Left ventricle myocardium inferior (tissue), 1 donor: ENCODE measurements at regions not wholly inside any gene's neighbourhood (a gene's known extent, or its start where the extent isn't known, plus 50 kb on each side); places are given as distances from the start of the nearest gene placed in this dataset.
"Not testable (repeated sequence)": the region's sequence is repeated elsewhere in the genome, so short reads cannot be mapped to it uniquely, and the experiment has no call there.

Experiments used
- DNase-seq: peaks from one replicate; pipeline ENCODE4 v3.0.0-alpha.2; 2020
- H3K27ac ChIP-seq: fragments of 200-600 bp; replicated peaks from 2 replicates; pipeline ENCODE4 v1.8.0; 2021
- H3K27me3 ChIP-seq: fragments of 200-600 bp; 2 replicates; pipeline ENCODE4 v1.8.0; 2021; ENCODE audit warnings: low read depth
- H3K36me3 ChIP-seq: fragments of 200-600 bp; 2 replicates; pipeline ENCODE4 v1.8.0; 2021
- H3K4me1 ChIP-seq: fragments of 200-600 bp; 2 replicates; pipeline ENCODE4 v1.8.0; 2021
- H3K4me3 ChIP-seq: fragments of 200-600 bp; 2 replicates; pipeline ENCODE4 v1.8.0; 2021; ENCODE audit warnings: mild to moderate bottlenecking, moderate library complexity
- H3K9me3 ChIP-seq: fragments of 200-600 bp; replicated peaks from 2 replicates; pipeline ENCODE4 v1.8.0; 2021
- CTCF ChIP-seq: fragments of 200-600 bp; IDR thresholded peaks from 2 replicates; pipeline ENCODE4 v1.8.0; 2021; ENCODE audit warnings: antibody characterized with exemption, mild to moderate bottlenecking, borderline replicate concordance
- intact Hi-C: fragments of 100-400 bp; cut with micrococcal nuclease; formaldehyde crosslinking; loops from one replicate; pipeline ENCODE4 v1.11.0; 2022
- donor health status: DM: no; HTN: yes; CAD: no; lungs with severe emphysema.

- H3K36me3 ChIP-seq: no peaks in the 10 kb centered on the region
- no peak for DNase-seq
- TF ChIP-seq CTCF: no peak
Observed at GRCh38 chr14:84492685-84493084, 1037.3 kb upstream of the FLRT2 start.

GRCh38 chr14:84493779-84494178 lies 1036.2 kb upstream of the FLRT2 start:
- no peaks in the 10 kb centered on the region for H3K4me1 ChIP-seq
- H3K27ac ChIP-seq: no peak overlapping the region
- no peak overlapping the region for H3K4me3 ChIP-seq
- no peak for TF ChIP-seq CTCF
- no peaks in the 10 kb centered on the region for H3K27me3 ChIP-seq
- intact Hi-C loops: no loop called here
- H3K36me3 ChIP-seq: no peaks in the 10 kb centered on the region
- DNase-seq: no peak
- H3K9me3 ChIP-seq: no peaks in the 10 kb centered on the region

More at GRCh38 chr14:84492685-84493084, 1037.3 kb upstream of the FLRT2 start:
- no peaks in the 10 kb centered on the region for H3K9me3 ChIP-seq
- H3K4me1 ChIP-seq: no peaks in the 10 kb centered on the region
- H3K4me3 ChIP-seq: no peak overlapping the region
- H3K27ac ChIP-seq: no peak overlapping the region
- H3K27me3 ChIP-seq: no peaks in the 10 kb centered on the region
- intact Hi-C loops: no loop called here

GRCh38 chr14:84496677-84497076 lies 1033.3 kb upstream of the FLRT2 start:
- intact Hi-C loops: no loop called here
- no peak overlapping the region for H3K4me3 ChIP-seq
- no peak for TF ChIP-seq CTCF
- H3K36me3 ChIP-seq: no peaks in the 10 kb centered on the region
- no peak overlapping the region for H3K27ac ChIP-seq
- no peak for DNase-seq
- no peaks in the 10 kb centered on the region for H3K27me3 ChIP-seq
- no peaks in the 10 kb centered on the region for H3K9me3 ChIP-seq
- H3K4me1 ChIP-seq: no peaks in the 10 kb centered on the region

- H3K4me1 ChIP-seq, DNase-seq, intact Hi-C loops: not testable (repeated sequence)
Observed at GRCh38 chr14:84512823-84513222, 1017.1 kb upstream of the FLRT2 start.

GRCh38 chr14:84519836-84520235 lies 1010.1 kb upstream of the FLRT2 start:
- no peak for TF ChIP-seq CTCF
- no peak for DNase-seq
- no peak overlapping the region for H3K27ac ChIP-seq
- H3K4me1 ChIP-seq: no peaks in the 10 kb centered on the region
- H3K36me3 ChIP-seq: no peaks in the 10 kb centered on the region
- no peaks in the 10 kb centered on the region for H3K27me3 ChIP-seq
- no peak overlapping the region for H3K4me3 ChIP-seq
- intact Hi-C loops: no loop called here
- peaks cover 10% of the 10 kb centered on the region for H3K9me3 ChIP-seq

More at GRCh38 chr14:84512823-84513222, 1017.1 kb upstream of the FLRT2 start:
- not testable (repeated sequence) for H3K27me3 ChIP-seq, H3K27ac ChIP-seq, H3K36me3 ChIP-seq, H3K4me3 ChIP-seq
- peaks cover 33% of the 10 kb centered on the region for H3K9me3 ChIP-seq

- Histone ChIP-seq H3K4me3 (no peak overlapping the region), H3K36me3 (no peaks in the 10 kb centered on the region), H3K9me3 (no peaks in the 10 kb centered on the region), H3K27me3 (no peaks in the 10 kb centered on the region), H3K27ac (no peak overlapping the region), H3K4me1 (no peaks in the 10 kb centered on the region)
- TF ChIP-seq CTCF: no peak
- DNase-seq: no peak
- intact Hi-C loops: no loop called here
Observed at GRCh38 chr14:84520711-84521338, 1009.1 kb upstream of the FLRT2 start.
